ENCODE measurements at regions not wholly inside any gene's neighbourhood (a gene's known extent, or its start where the extent isn't known, plus 50 kb on each side); places are given as distances from the start of the nearest gene placed in this dataset.
"Not testable (repeated sequence)": the region's sequence is repeated elsewhere in the genome, so short reads cannot be mapped to it uniquely, and the experiment has no call there.

- ATAC-seq = no peak
Observed at GRCh38 chr14:96688629-96689028, 108.6 kb upstream of the VRK1 start.

GRCh38 chr14:96690713-96691383, 106.3 kb upstream of the VRK1 start:
- ATAC-seq = no peak

- ATAC-seq = no peak
Observed at GRCh38 chr14:96693252-96693820, 103.8 kb upstream of the VRK1 start.

GRCh38 chr14:96693987-96694386, 103.2 kb upstream of the VRK1 start:
- no peak for ATAC-seq

- no peak for ATAC-seq
Observed at GRCh38 chr14:96698960-96699539, 98.1 kb upstream of the VRK1 start.

GRCh38 chr14:96699666-96700065, 97.5 kb upstream of the VRK1 start:
- ATAC-seq = no peak

- no peak for ATAC-seq
Observed at GRCh38 chr14:96702831-96703230, 94.4 kb upstream of the VRK1 start.

- ATAC-seq = no peak
Observed at GRCh38 chr14:96705422-96706092, 91.6 kb upstream of the VRK1 start.

- no peak for ATAC-seq
Observed at GRCh38 chr14:96706893-96707292, 90.3 kb upstream of the VRK1 start.

- no peak for ATAC-seq
Observed at GRCh38 chr14:96710060-96710666, 87.0 kb upstream of the VRK1 start.

- no peak for ATAC-seq
Observed at GRCh38 chr14:96711559-96712267, 85.5 kb upstream of the VRK1 start.

GRCh38 chr14:96713426-96713825, 83.8 kb upstream of the VRK1 start:
- ATAC-seq = no peak

- ATAC-seq = not testable (repeated sequence)
Observed at GRCh38 chr14:96714537-96714936, 82.6 kb upstream of the VRK1 start.

- ATAC-seq = no peak
Observed at GRCh38 chr14:96717116-96717515, 80.1 kb upstream of the VRK1 start.

GRCh38 chr14:96718407-96718806, 78.8 kb upstream of the VRK1 start:
- no peak for ATAC-seq

GRCh38 chr14:96720702-96721101, 76.5 kb upstream of the VRK1 start:
- not testable (repeated sequence) for ATAC-seq

- no peak for ATAC-seq
Observed at GRCh38 chr14:96722736-96723135, 74.4 kb upstream of the VRK1 start.

- no peak for ATAC-seq
Observed at GRCh38 chr14:96723946-96724345, 73.2 kb upstream of the VRK1 start.

GRCh38 chr14:96725232-96725631, 72.0 kb upstream of the VRK1 start:
- no peak for ATAC-seq

GRCh38 chr14:96727073-96727472, 70.1 kb upstream of the VRK1 start:
- ATAC-seq = no peak

GRCh38 chr14:96727491-96727890, 69.7 kb upstream of the VRK1 start:
- no peak for ATAC-seq

- no peak for ATAC-seq
Observed at GRCh38 chr14:96727980-96728717, 69.0 kb upstream of the VRK1 start.

All from esophagus mucosa (tissue), 1 donor.